Progenitor cell of endocrine pancreas (in vitro differentiated cells): ENCODE measurements at regions not wholly inside any gene's neighbourhood (a gene's known extent, or its start where the extent isn't known, plus 50 kb on each side); places are given as distances from the start of the nearest gene placed in this dataset.

ENCODE experiments used
- DNase-seq: peaks from one replicate; pipeline ENCODE4 v3.0.0; 2021; ENCODE audit warnings: low spot score; ENCODE audit not compliant: unreplicated experiment
- H3K27ac Mint-ChIP-seq: 2 replicates; pipeline ENCODE4 v1.8.0; 2021; ENCODE audit warnings: mild to moderate bottlenecking, moderate library complexity, mixed read lengths
- H3K27me3 Mint-ChIP-seq: 2 replicates; pipeline ENCODE4 v1.8.0; 2021; ENCODE audit warnings: mixed read lengths
- H3K36me3 Mint-ChIP-seq: 2 replicates; pipeline ENCODE4 v1.8.0; 2022; ENCODE audit warnings: mixed read lengths; ENCODE audit not compliant: insufficient read depth
- H3K4me1 Mint-ChIP-seq: 2 replicates; pipeline ENCODE4 v1.8.0; 2021; ENCODE audit warnings: low read depth, mixed read lengths
- H3K4me3 Mint-ChIP-seq: 2 replicates; pipeline ENCODE4 v1.8.0; 2021; ENCODE audit warnings: low read depth, mild to moderate bottlenecking, moderate library complexity, mixed read lengths
- H3K9me3 Mint-ChIP-seq: 2 replicates; pipeline ENCODE4 v1.8.0; 2021; ENCODE audit warnings: low read depth, mixed read lengths
- TF ChIP-seq, protein P1 (sequence below): fragments of 200-600 bp; sonication (generic); IDR thresholded peaks from one replicate; pipeline ENCODE4 v1.5.0; 2021; ENCODE audit warnings: antibody characterized with exemption, mild to moderate bottlenecking; ENCODE audit not compliant: unreplicated experiment

DNA sequence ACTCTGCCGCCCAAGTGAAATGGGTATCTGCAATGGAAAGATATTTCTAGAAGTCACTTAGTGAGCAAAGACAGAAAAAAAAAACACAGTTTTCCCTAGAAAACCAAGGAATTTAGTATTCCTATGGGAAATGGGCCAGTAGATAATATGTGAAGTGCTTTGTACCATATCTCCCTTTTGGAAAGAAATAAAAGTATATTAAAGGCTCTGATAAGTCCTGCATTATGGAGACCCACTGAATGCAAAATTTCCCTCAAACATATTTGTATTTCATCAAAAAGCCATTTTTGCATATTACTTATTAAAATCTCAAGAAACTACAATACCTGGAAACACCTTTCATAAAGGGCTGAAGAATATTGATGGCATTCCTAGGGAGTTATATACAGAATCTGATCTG, 51.6 kb upstream of the DYNLRB2 start:
- no peak overlapping the region for H3K4me3 Mint-ChIP-seq
- no peaks in the 10 kb centered on the region for H3K9me3 Mint-ChIP-seq
- H3K27ac Mint-ChIP-seq: no peak overlapping the region
- TF ChIP-seq, protein P1, sequence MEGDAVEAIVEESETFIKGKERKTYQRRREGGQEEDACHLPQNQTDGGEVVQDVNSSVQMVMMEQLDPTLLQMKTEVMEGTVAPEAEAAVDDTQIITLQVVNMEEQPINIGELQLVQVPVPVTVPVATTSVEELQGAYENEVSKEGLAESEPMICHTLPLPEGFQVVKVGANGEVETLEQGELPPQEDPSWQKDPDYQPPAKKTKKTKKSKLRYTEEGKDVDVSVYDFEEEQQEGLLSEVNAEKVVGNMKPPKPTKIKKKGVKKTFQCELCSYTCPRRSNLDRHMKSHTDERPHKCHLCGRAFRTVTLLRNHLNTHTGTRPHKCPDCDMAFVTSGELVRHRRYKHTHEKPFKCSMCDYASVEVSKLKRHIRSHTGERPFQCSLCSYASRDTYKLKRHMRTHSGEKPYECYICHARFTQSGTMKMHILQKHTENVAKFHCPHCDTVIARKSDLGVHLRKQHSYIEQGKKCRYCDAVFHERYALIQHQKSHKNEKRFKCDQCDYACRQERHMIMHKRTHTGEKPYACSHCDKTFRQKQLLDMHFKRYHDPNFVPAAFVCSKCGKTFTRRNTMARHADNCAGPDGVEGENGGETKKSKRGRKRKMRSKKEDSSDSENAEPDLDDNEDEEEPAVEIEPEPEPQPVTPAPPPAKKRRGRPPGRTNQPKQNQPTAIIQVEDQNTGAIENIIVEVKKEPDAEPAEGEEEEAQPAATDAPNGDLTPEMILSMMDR: no peak
- peaks cover 5% of the 10 kb centered on the region for H3K27me3 Mint-ChIP-seq
- no peaks in the 10 kb centered on the region for H3K36me3 Mint-ChIP-seq
- DNase-seq: no peak
- no peaks in the 10 kb centered on the region for H3K4me1 Mint-ChIP-seq

DNA sequence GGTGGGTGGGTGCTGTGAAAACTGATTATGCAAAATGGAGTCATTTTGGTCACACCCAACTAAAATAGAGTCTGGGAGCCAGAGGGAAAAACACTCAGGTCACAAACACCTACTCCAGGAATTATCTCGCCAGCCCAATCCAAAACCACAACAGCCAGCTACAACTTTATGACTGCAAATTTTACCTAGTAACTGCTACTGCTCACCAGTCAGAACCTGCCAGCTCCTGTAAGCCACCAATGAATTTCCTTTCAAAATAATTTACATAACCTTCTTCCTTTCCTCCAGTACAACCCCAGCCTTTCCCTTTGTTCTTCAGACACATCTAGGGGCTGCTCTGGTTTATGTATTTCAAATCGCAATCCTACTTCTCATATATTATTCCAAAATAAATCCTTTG, 52.6 kb upstream of the DYNLRB2 start:
- H3K4me1 Mint-ChIP-seq: no peaks in the 10 kb centered on the region
- H3K4me3 Mint-ChIP-seq: no peak overlapping the region
- TF ChIP-seq, protein P1: no peak
- H3K27ac Mint-ChIP-seq: no peak overlapping the region
- H3K9me3 Mint-ChIP-seq: peaks cover 2% of the 10 kb centered on the region
- peaks cover 5% of the 10 kb centered on the region for H3K27me3 Mint-ChIP-seq
- H3K36me3 Mint-ChIP-seq: no peaks in the 10 kb centered on the region
- DNase-seq: no peak

DNA sequence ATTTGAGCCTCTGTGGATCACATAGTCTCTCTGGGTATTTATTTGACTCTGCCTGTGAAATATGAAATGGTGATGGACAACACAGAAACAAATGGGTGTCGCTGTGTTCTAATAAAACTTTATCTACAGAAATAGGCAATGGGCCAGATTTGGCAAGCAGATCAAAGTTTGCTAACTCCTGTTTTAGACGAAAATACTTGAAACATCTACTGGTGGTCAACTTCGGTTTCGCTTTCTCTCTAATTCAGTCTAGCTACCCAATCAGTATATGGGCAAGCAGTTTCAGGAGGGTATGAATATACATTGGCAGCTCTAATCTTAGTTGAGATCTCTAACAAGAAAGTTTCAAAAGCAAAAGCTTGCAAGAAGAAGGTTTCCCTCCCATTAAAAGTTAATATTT, 60.1 kb upstream of the DYNLRB2 start:
- Mint-ChIP-seq H3K27ac (no peak overlapping the region), H3K27me3 (peaks cover 9% of the 10 kb centered on the region)

DNA sequence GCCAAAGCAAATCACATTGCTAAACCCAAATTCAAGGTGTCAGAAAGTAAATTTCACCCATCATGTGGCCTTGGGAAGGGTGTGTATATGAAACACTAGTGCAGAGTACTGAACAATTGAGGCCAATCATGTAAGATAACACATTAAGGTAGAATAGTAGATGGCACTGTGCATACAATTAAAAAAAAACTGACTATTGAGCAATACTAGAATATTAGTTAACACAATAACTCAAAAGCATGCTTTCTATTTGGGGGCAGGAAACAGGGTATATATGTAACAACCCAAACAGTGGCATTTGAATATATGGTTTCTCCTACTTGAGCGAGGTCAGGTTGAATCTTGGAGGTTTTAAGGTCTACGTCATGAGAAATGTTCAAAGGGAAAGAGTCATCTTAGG, 63.0 kb upstream of the DYNLRB2 start:
- no peaks in the 10 kb centered on the region for H3K36me3 Mint-ChIP-seq
- no peaks in the 10 kb centered on the region for H3K4me1 Mint-ChIP-seq
- H3K4me3 Mint-ChIP-seq: no peak overlapping the region
- TF ChIP-seq, protein P1: no peak
- peaks cover 14% of the 10 kb centered on the region for H3K27me3 Mint-ChIP-seq
- no peak for DNase-seq
- no peak overlapping the region for H3K27ac Mint-ChIP-seq
- H3K9me3 Mint-ChIP-seq: no peaks in the 10 kb centered on the region

More for the DNA sequence above, 60.1 kb upstream of the DYNLRB2 start:
- peaks cover 2% of the 10 kb centered on the region for H3K9me3 Mint-ChIP-seq
- no peak overlapping the region for H3K4me3 Mint-ChIP-seq
- H3K36me3 Mint-ChIP-seq: no peaks in the 10 kb centered on the region
- TF ChIP-seq, protein P1: no peak
- no peak for DNase-seq
- no peaks in the 10 kb centered on the region for H3K4me1 Mint-ChIP-seq

DNA sequence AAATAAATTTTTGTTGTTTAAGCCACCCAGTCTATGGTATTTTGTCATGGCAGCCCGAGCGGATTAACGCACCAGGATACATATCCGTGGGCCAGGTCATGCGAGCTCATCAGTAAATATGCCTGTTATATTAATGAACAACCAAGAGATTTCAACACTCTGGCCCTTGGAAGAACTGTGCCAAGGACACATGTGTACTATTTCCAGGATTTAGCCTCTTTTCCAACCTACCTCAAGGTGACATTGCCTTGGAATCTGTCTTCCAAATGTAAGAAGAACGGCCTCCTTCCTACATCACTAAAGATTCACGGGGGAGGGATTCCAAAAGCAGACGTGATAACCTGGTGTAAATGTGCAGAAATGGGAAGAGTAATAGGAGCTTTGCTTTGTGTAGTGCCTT, 72.8 kb upstream of the DYNLRB2 start:
- TF ChIP-seq, protein P1: no peak
- peaks cover 3% of the 10 kb centered on the region for H3K36me3 Mint-ChIP-seq
- no peak overlapping the region for H3K4me3 Mint-ChIP-seq
- peaks cover 14% of the 10 kb centered on the region for H3K4me1 Mint-ChIP-seq
- no peak overlapping the region for H3K27ac Mint-ChIP-seq
- H3K9me3 Mint-ChIP-seq: peaks cover 12% of the 10 kb centered on the region
- peaks cover 14% of the 10 kb centered on the region for H3K27me3 Mint-ChIP-seq
- DNase-seq: no peak
